ENCODE measurements at regions not wholly inside any gene's neighbourhood (a gene's known extent, or its start where the extent isn't known, plus 50 kb on each side); places are given as distances from the start of the nearest gene placed in this dataset.

- TF ChIP-seq REST (IDR thresholded peaks at IDR 0.05; ENCODE audit: insufficient read depth in 1 of 2, low read depth in 2 of 2, low read length in 1 of 2), result no peak
- no peak for TF ChIP-seq SIN3A (IDR thresholded peaks at IDR 0.05; ENCODE audit: borderline replicate concordance, insufficient read depth, low read depth, low read length)
These were observed 69.4 kb upstream of the CAV2 start for GRCh38 chr7:116429986-116430619.
